IMR-90 (cell line): ENCODE measurements at regions not wholly inside any gene's neighbourhood (a gene's known extent, or its start where the extent isn't known, plus 50 kb on each side); places are given as distances from the start of the nearest gene placed in this dataset.

Experiments used
- ATAC-seq: fragments of 200-7000 bp; cut with Tn5 transposase; 2 replicates; pipeline ENCODE4 v1.9.1; 2020; ENCODE audit warnings: low read depth, mild to moderate bottlenecking, moderate library complexity
- BruUV-seq: library from RNA; stranded (reverse); fragments of 400-500 nt; replicated peaks from 2 replicates; lab custom pipeline; 2021; lab: Mats Ljungman, UMichigan
- CTCF ChIA-PET: fragments of 300-600 bp; formaldehyde crosslinking; extraction: SDS; loops from one replicate; lab custom pipeline; 2021; ENCODE audit warnings: antibody characterized with exemption; lab: Yijun Ruan, JAX
- POLR2A ChIA-PET: fragments of 300-600 bp; sonication (Branson Sonifier 250); formaldehyde crosslinking; loops from one replicate; lab custom pipeline; 2022; ENCODE audit warnings: antibody characterized with exemption; ENCODE audit not compliant: unreplicated experiment; lab: Charles Lee
- DNase-seq: peaks from one replicate; pipeline ENCODE4 v3.0.0; 2013
- H2AFZ ChIP-seq: replicated peaks from 2 replicates; pipeline ENCODE3; 2013; ENCODE audit warnings: low read length, mild to moderate bottlenecking; ENCODE audit not compliant: poor library complexity
- H2AK5ac ChIP-seq: 2 replicates; pipeline ENCODE4 v1.6.1; 2013; ENCODE audit warnings: low read depth, low read length, inconsistent platforms
- H2AK9ac ChIP-seq: replicated peaks from 2 replicates; pipeline ENCODE3; 2013; ENCODE audit warnings: mild to moderate bottlenecking, low read depth, low read length, moderate library complexity; ENCODE audit not compliant: poor library complexity
- H2BK120ac ChIP-seq: 2 replicates; pipeline ENCODE4 v1.6.1; 2013; ENCODE audit warnings: low read depth, low read length, inconsistent platforms
- H2BK15ac ChIP-seq: 3 replicates; pipeline ENCODE4 v1.6.1; 2013; ENCODE audit warnings: low read depth, low read length, inconsistent platforms
- H2BK20ac ChIP-seq: 2 replicates; pipeline ENCODE4 v1.6.1; 2013; ENCODE audit warnings: low read depth, mild to moderate bottlenecking, inconsistent platforms, low read length, moderate library complexity
- H2BK5ac ChIP-seq: 2 replicates; pipeline ENCODE4 v1.6.1; 2013; ENCODE audit warnings: mild to moderate bottlenecking, low read depth, low read length, inconsistent platforms; ENCODE audit not compliant: poor library complexity, severe bottlenecking
- H3K14ac ChIP-seq: replicated peaks from 2 replicates; pipeline ENCODE4 v1.6.1; 2013; ENCODE audit warnings: low read depth, low read length, inconsistent platforms
- H3K18ac ChIP-seq: 2 replicates; pipeline ENCODE4 v1.6.1; 2013; ENCODE audit warnings: low read depth, low read length, control low read depth
- H3K23ac ChIP-seq: 2 replicates; pipeline ENCODE4 v1.6.1; 2013; ENCODE audit warnings: low read depth, low read length, inconsistent platforms
- H3K27ac ChIP-seq: 2 replicates; pipeline ENCODE4 v1.5.1; 2013; ENCODE audit warnings: mild to moderate bottlenecking, control low read depth, low read length; ENCODE audit not compliant: insufficient read depth
- H3K27me3 ChIP-seq: 2 replicates; pipeline ENCODE4 v1.6.1; 2013; ENCODE audit warnings: low read length; ENCODE audit not compliant: control insufficient read depth, insufficient read depth
- H3K36me3 ChIP-seq: 2 replicates; pipeline ENCODE4 v1.6.1; 2013; ENCODE audit warnings: low read length, mixed read lengths; ENCODE audit not compliant: control insufficient read depth, insufficient read depth
- H3K4ac ChIP-seq: 2 replicates; pipeline ENCODE4 v1.6.1; 2013; ENCODE audit warnings: low read depth, low read length, inconsistent platforms
- H3K4me1 ChIP-seq: 2 replicates; pipeline ENCODE4 v1.6.1; 2013; ENCODE audit warnings: low read length, mixed read lengths; ENCODE audit not compliant: control insufficient read depth, insufficient read depth
- H3K4me2 ChIP-seq: 2 replicates; pipeline ENCODE4 v1.6.1; 2013; ENCODE audit warnings: low read depth, mild to moderate bottlenecking, control low read depth, low read length, moderate library complexity
- H3K4me3 ChIP-seq: 2 replicates; pipeline ENCODE4 v1.5.1; 2013; ENCODE audit warnings: low read depth, mild to moderate bottlenecking, control low read depth, low read length, moderate library complexity; ENCODE audit not compliant: insufficient read depth
- H3K56ac ChIP-seq: 2 replicates; pipeline ENCODE4 v1.6.1; 2013; ENCODE audit warnings: low read length, inconsistent platforms; ENCODE audit not compliant: insufficient read depth; ENCODE audit errors: extremely low read depth
- H3K79me1 ChIP-seq, 2 experiments: 2 replicates each; pipeline ENCODE4 v1.6.1; 2013; ENCODE audit warnings: low read length in 2 of 2, inconsistent platforms in 1 of 2, low read depth in 1 of 2
- H3K9ac ChIP-seq: 2 replicates; pipeline ENCODE4 v1.6.1; 2013; ENCODE audit warnings: low read depth, low read length, control low read depth
- H3K9me1 ChIP-seq: 2 replicates; pipeline ENCODE4 v1.6.1; 2013; ENCODE audit warnings: low read length, inconsistent platforms; ENCODE audit not compliant: insufficient read depth
- H3K9me3 ChIP-seq: 2 replicates; pipeline ENCODE4 v1.6.1; 2013; ENCODE audit warnings: low read length; ENCODE audit not compliant: control insufficient read depth, insufficient read depth
- H4K20me1 ChIP-seq: 2 replicates; pipeline ENCODE4 v1.6.1; 2013; ENCODE audit warnings: low read length, inconsistent platforms; ENCODE audit not compliant: insufficient read depth
- H4K5ac ChIP-seq: 2 replicates; pipeline ENCODE4 v1.6.1; 2013; ENCODE audit warnings: mild to moderate bottlenecking, low read depth, low read length, control low read depth
- H4K8ac ChIP-seq, 2 experiments: 2 replicates each; pipeline ENCODE4 v1.6.1; 2013; ENCODE audit warnings: low read depth in 2 of 2, low read length in 2 of 2, control low read depth in 1 of 2, inconsistent platforms in 1 of 2
- H4K91ac ChIP-seq: 2 replicates; pipeline ENCODE4 v1.6.1; 2013; ENCODE audit warnings: low read depth, low read length, inconsistent platforms; ENCODE audit not compliant: insufficient read depth
- USF2 ChIP-seq: fragments of 150-350 bp; IDR thresholded peaks from 2 replicates; pipeline ENCODE4 v1.6.1; 2017; ENCODE audit warnings: mild to moderate bottlenecking, antibody characterized with exemption, low read length, low read depth
- WGBS, 2 experiments: methylation state at CpG; one replicate each; pipeline versions ENCODE4 v1.1.5 to v1.1.7; 2013; ENCODE audit warnings: missing lambda C conversion rate in 2 of 2; ENCODE audit not compliant: insufficient read length in 1 of 2; ENCODE audit errors: extremely low coverage in 2 of 2; 5-methylcytosine and 5-hydroxymethylcytosine counted together
- dilution Hi-C: fragments of 300-500 bp; cut with HindIII; formaldehyde crosslinking; loops from one replicate; pipeline ENCODE4 v1.14.3; 2018; ENCODE audit warnings: low sequenced_read_pairs; ENCODE audit not compliant: unreplicated experiment
- in situ Hi-C: fragments of 300-500 bp; cut with MboI; formaldehyde crosslinking; loops from 3 replicates; pipeline ENCODE4 v1.14.3; 2019; ENCODE audit warnings: low sequenced_read_pairs, inconsistent platforms, mixed read lengths
- intact Hi-C: fragments of 100-400 bp; cut with micrococcal nuclease; formaldehyde crosslinking; loops from 2 replicates; pipeline ENCODE4 v1.10.0; 2022

- Histone ChIP-seq H3K4ac (no peak overlapping the region), H3K79me1 (no peaks in the 10 kb centered on the region), H3K9me3 (no peaks in the 10 kb centered on the region), H3K23ac (no peak overlapping the region), H3K56ac (no peak overlapping the region), H4K20me1 (no peaks in the 10 kb centered on the region), H3K27ac (no peak overlapping the region), H2AK9ac (no peak overlapping the region), H3K9me1 (no peaks in the 10 kb centered on the region), H3K14ac (no peak overlapping the region), H3K27me3 (peaks cover 8% of the 10 kb centered on the region), H3K9ac (no peak overlapping the region), H4K91ac (no peak overlapping the region), H2AFZ (no peak overlapping the region), H4K8ac (no peak overlapping the region), H2BK15ac (no peak overlapping the region), H2BK20ac (no peak overlapping the region), H3K36me3 (no peaks in the 10 kb centered on the region), H4K5ac (no peak overlapping the region), H2AK5ac (no peak overlapping the region), H2BK5ac (no peak overlapping the region), H3K18ac (no peak overlapping the region), H2BK120ac (no peak overlapping the region), H3K4me1 (no peaks in the 10 kb centered on the region), H3K4me2 (no peak overlapping the region), H3K4me3 (no peak overlapping the region)
- ChIA-PET POLR2A (no interaction called here), CTCF (no interaction called here)
- dilution Hi-C loops: no loop called here
- WGBS, 2 experiments: 40% methylated on average over 1 of the region's 5 CpGs; no CpG with 5 or more reads in 1 of the 2 experiments
- no peak for TF ChIP-seq USF2
- ATAC-seq (no peak), DNase-seq (no peak)
- intact Hi-C loops: no loop called here
- in situ Hi-C loops: no loop called here
- no TSS peak for BruUV-seq
Measured at GRCh38 chr11:20274031-20274430, 89.5 kb upstream of the HTATIP2 start.
